Skin epidermis (tissue), 12 donors: ENCODE measurements at regions not wholly inside any gene's neighbourhood (a gene's known extent, or its start where the extent isn't known, plus 50 kb on each side); places are given as distances from the start of the nearest gene placed in this dataset.
"Not testable (repeated sequence)": the region's sequence is repeated elsewhere in the genome, so short reads cannot be mapped to it uniquely, and the experiment has no call there.

Experiments
- H3K27ac ChIP-seq, 21 experiments: fragments of 200-600 bp; sonication (generic) in 11 of 21; one replicate each; pipeline ENCODE4 v1.5.0; 2020; ENCODE audit warnings: mild to moderate bottlenecking in 3 of 21, inconsistent platforms in 2 of 21, moderate library complexity in 2 of 21
- H3K4me3 ChIP-seq, 7 experiments: fragments of 200-600 bp; sonication (generic) in 2 of 7; one replicate each; pipeline ENCODE4 v1.5.0; 2020; ENCODE audit warnings: inconsistent platforms in 2 of 7, mild to moderate bottlenecking in 2 of 7, moderate library complexity in 1 of 7

DNA sequence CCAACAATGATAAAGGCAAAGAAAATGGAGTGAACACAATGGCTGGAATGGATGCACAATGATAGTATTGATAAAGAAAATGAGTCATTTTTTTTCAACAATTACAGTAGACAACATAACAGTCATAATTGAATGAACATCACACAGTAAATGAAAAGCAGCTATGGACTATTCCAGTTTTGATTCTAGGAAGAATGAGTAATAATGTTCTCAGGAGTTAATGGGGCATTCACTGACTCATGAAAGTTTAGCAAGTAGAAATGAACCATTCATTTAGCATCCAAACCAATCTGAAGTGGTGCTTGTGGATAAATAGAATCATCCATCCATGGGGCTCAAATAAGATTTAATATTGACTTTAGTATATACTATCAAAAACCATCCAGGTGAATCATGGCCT lies 1029.5 kb upstream of the GJE1 start:
- H3K4me3 ChIP-seq, result no peak overlapping the region

DNA sequence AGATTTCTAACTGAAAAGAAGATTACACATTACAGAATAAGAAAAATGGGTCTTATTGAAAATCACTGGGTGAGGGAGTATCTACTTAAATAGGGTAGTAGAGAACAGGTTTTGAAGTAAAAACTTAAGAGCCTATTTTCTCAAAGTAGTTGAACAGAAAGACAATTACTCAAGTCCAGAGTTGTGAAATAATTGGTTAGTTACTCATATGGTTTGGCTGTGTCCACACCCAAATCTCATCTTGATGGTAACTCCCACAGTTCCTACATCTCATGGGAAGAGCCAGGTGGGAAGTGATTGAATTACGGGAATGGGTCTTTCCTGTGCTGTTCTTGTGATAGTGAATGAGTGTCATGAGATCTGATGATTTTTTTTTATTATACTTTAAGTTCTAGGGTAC lies 1035.3 kb upstream of the GJE1 start:
- H3K27ac ChIP-seq, result no peak overlapping the region
- no peak overlapping the region for H3K4me3 ChIP-seq

More for the DNA sequence above, 1029.5 kb upstream of the GJE1 start:
- H3K27ac ChIP-seq, result no peak overlapping the region

DNA sequence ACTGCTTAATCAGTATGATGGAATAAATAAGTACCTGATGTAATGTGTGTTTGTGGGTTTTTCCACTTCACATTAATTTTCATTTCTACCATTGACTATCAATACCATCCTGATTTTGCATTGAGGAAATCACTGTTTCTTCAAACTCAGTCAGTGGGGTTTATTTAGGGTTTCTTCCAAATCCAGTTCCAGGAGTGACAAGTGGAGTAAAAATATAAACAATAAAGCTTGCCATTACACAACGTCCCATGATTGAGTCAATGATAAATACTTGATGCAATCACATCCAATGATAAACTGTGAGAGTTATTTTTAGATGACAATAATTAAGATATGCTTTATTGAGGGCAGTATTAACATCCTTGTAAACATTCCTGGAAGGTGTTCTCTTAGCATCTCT lies 1037.4 kb upstream of the GJE1 start:
- no peak overlapping the region for H3K4me3 ChIP-seq
- H3K27ac ChIP-seq, result no peak overlapping the region

DNA sequence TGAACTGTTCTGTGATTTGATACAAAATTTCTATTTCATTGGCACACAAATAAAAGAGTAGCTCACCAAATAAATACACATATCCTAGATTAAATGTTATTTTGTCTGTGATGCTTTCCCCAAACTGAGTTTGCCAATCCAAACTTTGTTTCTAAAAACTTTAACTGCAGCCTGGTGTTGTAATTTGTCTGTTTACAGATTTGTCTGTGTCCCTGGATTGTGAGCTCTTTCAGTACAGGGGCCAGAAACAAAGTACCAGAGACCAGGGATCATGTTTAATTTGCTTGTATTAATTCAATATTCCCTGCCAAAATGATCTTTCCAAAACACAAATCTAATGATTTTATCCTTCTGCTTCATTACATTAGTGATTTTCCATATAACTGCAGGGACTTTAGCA lies 1044.6 kb upstream of the GJE1 start:
- H3K4me3 ChIP-seq, result no peak overlapping the region

DNA sequence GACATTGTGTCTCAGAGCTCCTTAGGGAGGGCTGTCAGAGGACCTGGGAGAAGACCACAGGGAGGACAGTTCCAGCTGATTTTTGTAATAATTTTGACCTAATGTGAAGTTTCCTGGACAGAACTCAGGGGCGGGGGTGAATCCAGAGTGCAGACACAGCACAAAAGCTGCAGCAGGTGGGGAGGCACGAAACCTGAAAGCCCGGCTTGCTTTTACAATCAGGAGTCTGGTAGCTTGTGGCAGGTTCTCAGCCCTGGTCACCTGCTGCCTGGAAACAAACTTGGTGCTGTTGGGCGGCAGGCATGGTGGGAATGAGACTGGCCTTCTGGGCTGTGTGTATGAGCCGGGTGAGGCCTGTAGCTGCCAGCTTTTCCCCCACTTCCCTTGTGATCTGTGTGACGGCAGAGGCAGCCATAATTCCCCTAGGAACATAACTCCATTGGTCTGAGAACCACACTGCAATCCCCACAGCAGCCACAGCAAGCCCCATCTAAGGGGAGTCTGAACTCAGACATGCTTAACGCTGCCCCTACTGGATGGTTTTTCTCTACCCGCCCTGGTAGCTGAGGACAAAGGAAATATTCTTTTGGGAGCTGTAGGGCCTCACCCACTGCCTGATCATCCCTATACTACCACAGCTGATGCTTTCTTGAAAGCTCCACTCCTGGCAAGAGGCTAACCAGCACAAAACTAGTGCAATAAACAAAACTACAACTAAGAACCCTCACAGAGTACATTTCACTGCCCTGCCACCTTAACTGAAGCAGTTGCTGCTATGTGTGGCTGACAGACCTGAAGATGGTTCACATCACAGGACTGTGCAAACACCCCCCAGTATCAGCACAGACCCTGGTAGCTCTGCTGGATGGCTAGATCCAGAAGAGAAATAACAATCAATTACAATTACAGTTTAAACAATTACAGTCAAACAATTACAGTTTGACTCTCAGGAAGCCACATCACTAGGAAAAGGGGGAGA lies 1055.1 kb upstream of the GJE1 start:
- H3K27ac ChIP-seq, result no peak overlapping the region

More for the DNA sequence above, 1044.6 kb upstream of the GJE1 start:
- no peak overlapping the region for H3K27ac ChIP-seq

DNA sequence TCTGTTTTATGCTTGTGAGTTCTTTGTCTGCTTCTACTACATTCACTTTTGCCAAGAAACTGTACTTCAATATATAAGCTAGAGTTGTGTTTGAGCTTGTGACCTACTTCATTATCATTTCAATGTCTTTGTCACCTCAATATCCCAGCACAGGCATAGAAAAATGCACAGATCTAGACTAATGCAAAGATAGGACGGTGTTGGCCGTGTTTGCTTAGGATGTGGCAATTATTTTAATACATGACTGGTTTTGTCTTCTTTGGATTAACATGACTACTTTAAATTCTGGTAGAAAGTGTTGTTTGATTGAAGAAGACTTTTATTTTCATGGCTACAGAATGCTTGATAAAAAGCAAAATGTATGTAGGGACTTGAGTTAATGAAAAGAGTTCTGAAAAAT lies 1075.0 kb upstream of the GJE1 start:
- no peak overlapping the region for H3K27ac ChIP-seq
- no peak overlapping the region for H3K4me3 ChIP-seq

More for the DNA sequence above, 1055.1 kb upstream of the GJE1 start:
- no peak overlapping the region for H3K4me3 ChIP-seq

DNA sequence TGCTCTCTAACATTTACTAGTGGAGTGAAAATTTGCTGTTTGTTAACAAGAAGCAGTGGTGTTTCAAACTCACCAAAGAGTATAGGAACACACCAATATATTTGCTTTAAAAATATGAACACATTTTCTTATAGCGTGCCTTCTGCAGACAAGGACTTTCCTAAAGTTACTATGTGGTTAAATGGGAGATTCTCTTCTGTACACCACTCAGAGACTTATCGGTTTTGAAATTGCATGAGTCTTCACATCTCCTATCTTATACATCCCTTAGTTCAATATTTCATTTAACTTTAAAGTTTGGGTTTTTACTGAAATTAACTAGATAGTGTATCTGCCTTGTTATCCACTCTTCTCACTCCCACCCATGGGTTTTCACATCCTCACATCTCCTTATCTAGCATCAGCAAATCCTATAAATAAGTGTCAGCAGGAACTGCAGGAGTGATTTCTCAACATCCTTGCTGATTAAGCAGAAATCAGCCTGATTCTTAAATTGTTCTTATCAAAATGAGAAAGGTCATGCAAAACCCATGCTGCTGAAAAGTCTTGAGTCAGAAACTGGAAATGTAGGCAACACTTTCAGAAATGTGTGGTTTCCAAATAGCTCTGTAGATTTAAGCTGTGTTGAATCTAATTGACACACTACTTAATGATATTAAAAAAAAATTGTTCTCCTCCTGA lies 1075.6 kb upstream of the GJE1 start:
- no peak overlapping the region for H3K4me3 ChIP-seq
- no peak overlapping the region for H3K27ac ChIP-seq

DNA sequence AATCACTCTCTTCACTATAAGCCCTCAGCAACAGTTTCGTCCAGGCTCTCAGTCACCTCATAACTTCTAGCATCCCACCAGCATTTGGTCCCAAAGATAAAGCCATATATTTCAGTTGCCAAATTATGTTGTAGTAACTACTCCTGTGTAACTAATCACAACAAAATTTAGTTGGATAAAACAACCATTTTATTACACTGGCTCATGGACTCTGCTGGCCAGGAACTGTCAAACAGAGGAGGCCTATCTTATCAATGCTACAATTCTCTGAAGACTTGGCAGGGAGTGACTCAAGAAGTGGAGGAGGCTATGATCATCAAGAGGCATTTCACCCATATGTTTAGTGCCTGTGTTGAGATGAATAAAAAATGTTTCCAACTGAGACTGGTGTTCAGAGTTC lies 1082.3 kb upstream of the GJE1 start:
- Histone ChIP-seq H3K4me3 (no peak overlapping the region), H3K27ac (no peak overlapping the region)

DNA sequence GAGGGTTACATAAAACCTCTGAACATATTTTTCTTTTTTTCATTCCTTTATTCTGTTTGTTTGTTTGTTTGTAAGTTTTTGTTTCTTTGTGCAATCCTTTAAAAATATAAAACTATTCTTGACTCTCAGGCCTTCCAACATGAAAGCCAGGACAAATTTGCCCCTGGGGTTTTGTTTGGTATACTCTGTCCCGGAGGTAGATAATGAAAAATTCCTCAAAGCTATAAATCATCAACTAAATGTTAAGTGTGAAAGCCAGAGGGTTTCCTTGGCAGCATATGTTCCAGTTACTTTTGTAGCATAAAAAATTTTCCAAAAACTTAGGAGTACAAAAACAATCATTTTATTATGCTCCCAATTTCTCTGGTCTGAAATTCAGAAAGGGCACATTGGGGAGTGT lies 1084.3 kb upstream of the GJE1 start:
- Histone ChIP-seq H3K4me3 (no peak overlapping the region), H3K27ac (no peak overlapping the region)

DNA sequence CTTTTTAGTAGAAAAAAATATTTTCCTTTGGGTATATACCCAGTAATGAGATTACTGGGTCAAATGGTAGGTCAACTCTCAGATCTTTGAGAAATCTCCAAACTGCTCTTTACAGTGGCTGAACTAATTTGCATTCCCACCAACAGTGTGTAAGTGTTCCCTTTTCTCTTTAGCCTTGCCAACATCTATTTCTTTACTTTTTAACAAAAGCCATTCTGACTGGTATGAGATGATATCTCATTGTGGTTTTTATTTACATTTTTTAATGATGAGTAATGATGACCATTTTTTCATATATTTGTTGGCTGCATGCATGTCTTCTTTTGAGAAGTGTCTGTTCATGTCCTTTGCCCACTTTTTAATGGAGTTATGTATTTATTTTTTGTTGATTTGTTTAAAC lies 1086.2 kb upstream of the GJE1 start:
- not testable (repeated sequence) for H3K27ac ChIP-seq

DNA sequence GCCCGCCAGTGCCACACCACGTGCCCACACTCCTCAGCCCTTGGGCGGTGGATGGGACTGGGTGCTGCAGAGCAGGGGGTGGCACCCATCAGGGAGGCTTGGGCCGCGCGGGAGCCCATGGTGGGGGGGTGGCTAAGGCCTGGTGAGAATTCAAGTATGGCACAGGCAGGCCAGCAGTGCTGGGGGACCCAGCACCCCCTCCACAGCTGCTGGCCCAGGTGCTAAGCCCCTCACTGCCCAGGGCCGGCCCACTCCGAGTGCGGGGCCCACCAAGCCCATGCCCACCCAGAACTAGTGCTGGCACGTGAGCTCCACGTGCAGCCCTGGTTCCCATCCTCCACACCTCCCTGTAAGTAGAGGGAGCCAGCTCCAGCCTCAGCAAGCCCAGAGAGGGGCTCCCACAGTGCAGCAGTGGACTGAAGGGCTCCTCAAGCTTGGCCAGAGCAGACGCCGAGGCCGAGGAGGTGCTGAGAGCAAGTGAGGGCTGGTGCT lies 1091.1 kb upstream of the GJE1 start:
- Histone ChIP-seq H3K27ac (no peak overlapping the region), H3K4me3 (no peak overlapping the region)

More for the DNA sequence above, 1086.2 kb upstream of the GJE1 start:
- not testable (repeated sequence) for H3K4me3 ChIP-seq

DNA sequence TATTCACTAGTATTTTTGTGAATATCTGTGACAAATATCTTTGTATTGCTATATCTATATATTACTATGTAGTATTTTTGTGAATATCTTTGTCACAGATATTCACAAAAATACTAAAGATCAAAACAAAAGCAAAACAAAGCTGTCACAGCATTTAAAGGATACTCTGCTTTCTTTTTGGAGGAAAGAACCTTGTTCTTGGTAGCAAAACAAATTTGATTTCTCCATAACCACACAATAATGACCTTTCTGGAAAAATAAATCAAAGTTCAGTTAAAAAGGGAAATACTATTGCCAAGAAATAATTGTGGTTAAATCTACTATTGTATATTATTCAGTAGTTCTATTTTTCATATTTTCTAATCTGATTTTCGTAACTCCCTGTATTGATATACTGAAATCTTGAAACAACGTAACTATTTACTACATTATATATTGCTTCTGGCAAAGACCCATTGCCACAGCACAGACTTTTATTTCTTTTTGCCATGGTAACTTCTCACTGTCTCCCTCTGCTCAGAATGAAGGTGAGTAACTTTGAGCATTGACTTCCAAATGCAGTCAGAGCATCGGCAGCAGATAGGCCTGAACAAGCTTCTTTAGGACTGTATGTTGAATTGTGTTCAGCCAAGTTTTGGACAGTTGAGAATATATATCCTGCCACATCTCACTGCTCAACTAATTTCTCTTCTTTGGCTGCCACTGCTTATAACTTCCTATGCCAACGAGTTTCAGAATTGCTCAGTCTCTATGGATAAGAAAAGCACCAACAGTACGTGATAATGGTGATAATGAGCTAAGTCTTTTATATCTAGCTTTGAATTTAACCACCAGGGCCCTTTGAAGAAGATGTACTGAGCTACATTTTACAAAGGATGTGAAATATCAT lies 1097.2 kb upstream of the GJE1 start:
- no peak overlapping the region for H3K27ac ChIP-seq
- H3K4me3 ChIP-seq, result no peak overlapping the region

DNA sequence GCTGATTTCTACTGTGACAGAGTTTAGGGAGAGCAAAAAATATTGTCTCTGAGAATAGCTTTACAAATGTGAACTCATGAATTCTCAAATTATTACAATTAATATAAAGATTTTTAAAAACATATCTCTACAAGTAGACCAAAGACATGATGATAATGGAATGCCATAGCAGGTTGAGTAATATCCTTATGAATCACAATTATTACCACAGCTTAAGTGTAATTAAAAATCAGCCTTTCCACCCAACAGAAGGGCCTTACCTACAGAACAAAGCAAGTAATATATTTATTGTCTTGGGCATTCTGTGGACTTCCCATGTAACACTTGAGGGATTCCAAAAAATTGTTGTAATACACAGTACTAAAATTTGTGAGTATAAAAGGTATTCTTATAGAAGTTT lies 1099.6 kb upstream of the GJE1 start:
- H3K4me3 ChIP-seq, result no peak overlapping the region
- H3K27ac ChIP-seq, result no peak overlapping the region

DNA sequence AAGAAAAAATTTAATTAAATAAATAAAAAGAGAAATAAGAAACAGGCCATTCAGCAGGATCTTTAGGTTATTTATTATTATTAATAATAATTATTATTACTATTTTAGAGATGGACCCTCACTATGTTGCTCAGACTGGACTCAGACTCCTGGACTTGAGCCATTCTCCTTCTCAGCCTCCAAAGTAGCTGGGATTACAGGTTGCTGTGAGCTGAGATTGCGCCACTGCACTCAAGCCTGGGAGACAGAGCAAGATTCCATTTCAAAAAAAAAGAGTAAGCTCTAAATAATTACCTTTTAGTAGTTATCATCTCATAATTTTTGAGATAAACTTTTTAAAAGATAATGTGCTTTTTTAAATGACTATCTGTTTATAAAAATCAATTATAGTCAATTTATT lies 1102.8 kb upstream of the GJE1 start:
- H3K4me3 ChIP-seq, result no peak overlapping the region

DNA sequence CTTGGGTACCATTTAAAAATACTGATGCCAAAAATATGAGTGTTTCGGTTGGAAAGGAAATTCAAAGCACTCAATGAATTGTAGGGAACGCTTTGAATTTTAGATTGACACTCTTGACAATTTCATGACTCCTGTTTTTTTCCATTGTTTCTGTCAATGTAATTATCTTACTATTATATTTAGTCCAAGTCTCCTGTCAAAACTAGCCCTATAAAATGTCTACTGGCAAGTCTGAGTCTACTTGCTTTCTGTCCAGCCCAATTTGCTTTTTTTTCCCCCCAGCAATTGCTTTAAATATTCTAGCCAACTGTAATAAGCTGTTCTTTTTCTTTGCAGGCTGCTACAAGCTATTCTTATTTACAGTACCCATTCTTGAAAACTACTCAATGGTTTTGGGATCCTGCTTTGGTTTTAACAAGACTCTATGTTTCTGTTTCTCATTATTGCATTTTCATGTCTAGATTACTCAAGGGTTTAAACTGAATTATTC lies 1103.9 kb upstream of the GJE1 start:
- Histone ChIP-seq H3K27ac (no peak overlapping the region), H3K4me3 (no peak overlapping the region)

More for the DNA sequence above, 1102.8 kb upstream of the GJE1 start:
- no peak overlapping the region for H3K27ac ChIP-seq

DNA sequence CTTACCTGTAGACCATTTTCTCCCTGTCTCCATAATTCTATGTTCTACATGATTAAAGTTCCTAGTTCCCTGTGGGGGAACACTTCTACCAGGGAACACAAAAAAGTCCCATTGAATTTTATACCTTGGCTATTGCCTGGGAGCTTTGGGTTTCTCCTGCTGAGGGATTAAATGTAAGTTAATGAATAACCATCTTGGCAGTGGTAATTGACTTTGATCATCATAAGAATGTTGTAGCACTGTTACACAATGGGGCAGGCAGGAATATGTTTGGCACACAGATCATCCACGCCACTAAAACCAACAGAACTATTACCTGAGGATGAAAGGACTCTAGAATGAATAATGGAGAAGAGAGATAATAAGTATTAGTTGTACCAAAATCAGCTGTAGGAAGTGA lies 1106.2 kb upstream of the GJE1 start:
- no peak overlapping the region for H3K27ac ChIP-seq
- H3K4me3 ChIP-seq, result no peak overlapping the region

DNA sequence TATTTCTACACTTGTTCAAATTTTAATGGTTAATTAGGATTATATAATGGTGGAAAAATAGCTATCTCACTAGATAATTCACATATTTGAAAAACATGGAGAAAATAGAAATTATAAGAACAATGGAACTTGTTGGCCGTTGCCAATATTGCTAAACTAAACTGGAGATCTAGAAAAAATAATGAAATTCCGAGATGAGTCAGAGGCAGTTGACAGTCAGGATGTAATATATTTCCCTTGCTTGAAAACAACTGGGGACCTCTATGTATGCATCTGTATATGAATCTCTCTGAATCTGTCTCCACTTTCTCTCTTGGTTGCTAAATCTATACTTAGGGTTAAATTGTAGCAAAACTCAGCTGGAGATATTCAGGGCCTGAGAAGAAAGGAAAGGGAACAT lies 1108.2 kb upstream of the GJE1 start:
- H3K27ac ChIP-seq, result no peak overlapping the region
- no peak overlapping the region for H3K4me3 ChIP-seq

DNA sequence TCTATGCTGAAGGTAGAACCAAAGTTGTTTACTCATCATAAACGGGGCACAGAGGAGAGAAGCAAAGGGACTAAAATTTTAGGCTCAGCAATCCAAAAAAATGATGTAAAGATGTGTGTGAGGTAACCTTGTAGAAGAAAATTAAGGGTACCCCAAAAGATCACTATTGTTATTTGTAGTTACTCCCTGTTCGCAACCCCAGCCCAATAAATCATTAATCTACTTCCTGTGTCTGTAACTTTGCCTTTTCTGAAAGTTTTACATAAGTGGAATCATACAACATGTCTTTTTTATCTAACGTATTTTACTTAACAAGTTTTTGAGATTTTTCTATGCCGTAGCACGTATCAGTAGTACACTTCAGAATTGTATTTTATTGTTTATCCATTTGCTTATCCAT lies 1114.8 kb upstream of the GJE1 start:
- Histone ChIP-seq H3K4me3 (no peak overlapping the region), H3K27ac (no peak overlapping the region)

DNA sequence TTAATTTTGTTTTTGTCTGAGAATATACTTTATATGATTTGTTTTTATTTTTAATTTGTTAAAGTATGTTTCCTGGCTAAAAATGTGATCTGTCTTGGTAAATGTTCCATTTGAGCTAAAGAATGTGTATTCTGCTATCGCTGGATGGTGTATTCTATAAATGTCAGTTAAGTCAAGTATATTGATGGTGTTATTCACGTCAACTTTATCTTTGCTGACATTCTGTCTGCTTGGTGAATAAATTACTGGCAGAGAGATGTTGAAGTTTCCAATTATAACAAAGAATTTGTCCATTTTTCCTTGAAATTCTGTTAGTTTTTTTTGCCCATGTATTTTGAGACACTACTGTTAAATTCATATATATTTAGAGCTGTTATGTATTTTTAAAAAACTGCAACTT lies 1131.8 kb upstream of the GJE1 start:
- H3K27ac ChIP-seq, result no peak overlapping the region
- H3K4me3 ChIP-seq, result no peak overlapping the region

DNA sequence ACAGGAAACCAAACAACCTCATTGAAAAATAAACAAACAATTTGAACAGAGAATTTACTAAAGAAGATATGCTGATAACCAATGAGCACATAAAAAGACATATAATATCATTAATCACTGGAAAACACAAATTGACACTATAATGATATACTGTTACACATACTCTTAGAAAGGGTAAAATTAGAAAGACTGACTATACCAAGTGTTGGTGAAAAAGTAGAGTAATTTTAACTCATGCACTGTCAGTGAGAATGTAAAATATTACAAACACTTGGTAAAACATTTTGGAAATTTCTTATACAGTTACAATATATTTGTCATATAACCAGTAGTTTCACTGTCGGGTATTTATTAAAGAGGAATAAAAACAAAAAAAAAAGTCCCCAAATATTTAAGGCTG lies 1139.2 kb upstream of the GJE1 start:
- Histone ChIP-seq H3K4me3 (no peak overlapping the region), H3K27ac (no peak overlapping the region)
